Neural cell (in vitro differentiated cells): ENCODE measurements at regions not wholly inside any gene's neighbourhood (a gene's known extent, or its start where the extent isn't known, plus 50 kb on each side); places are given as distances from the start of the nearest gene placed in this dataset.

Source experiments
- H2AFZ ChIP-seq: fragments of 200-600, 300-800 bp; sonication (generic), shearing (Covaris generic); 2 replicates; pipeline ENCODE4 v1.6.0; 2014; ENCODE audit warnings: low read depth, mild to moderate bottlenecking, antibody characterized with exemption, low read length, moderate library complexity
- H3F3A ChIP-seq: fragments of 200-600 bp; shearing (Covaris generic); 2 replicates; pipeline ENCODE4 v1.6.1; 2016; ENCODE audit warnings: mild to moderate bottlenecking, moderate library complexity, mixed read lengths, antibody characterized with exemption, low read length; ENCODE audit not compliant: insufficient read depth, poor library complexity, severe bottlenecking
- H3K27ac ChIP-seq: fragments of 200-600, 300-800 bp; sonication (generic), shearing (Covaris generic); 2 replicates; pipeline ENCODE4 v1.5.1; 2014; ENCODE audit warnings: mild to moderate bottlenecking, low read length, moderate library complexity
- H3K27me3 ChIP-seq: fragments of 300-800, 200-600 bp; sonication (generic), shearing (Covaris generic); 2 replicates; pipeline ENCODE4 v1.6.0; 2014; ENCODE audit warnings: mild to moderate bottlenecking, low read depth, low read length, moderate library complexity; ENCODE audit not compliant: insufficient read depth
- H3K36me3 ChIP-seq: fragments of 300-800, 200-600 bp; sonication (generic), shearing (Covaris generic); 2 replicates; pipeline ENCODE4 v1.5.1; 2014; ENCODE audit warnings: mild to moderate bottlenecking, antibody characterized with exemption, low read length, moderate library complexity; ENCODE audit not compliant: insufficient read depth
- H3K4me2 ChIP-seq: fragments of 300-800, 200-600 bp; sonication (generic), shearing (Covaris generic); 2 replicates; pipeline ENCODE4 v1.6.0; 2014; ENCODE audit warnings: mild to moderate bottlenecking, low read length
- H3K4me3 ChIP-seq: fragments of 300-800, 200-600 bp; sonication (generic), shearing (Covaris generic); 2 replicates; pipeline ENCODE4 v1.5.1; 2014; ENCODE audit warnings: mild to moderate bottlenecking, low read length, moderate library complexity
- H3K79me2 ChIP-seq: fragments of 200-600 bp; shearing (Covaris generic); replicated peaks from 2 replicates; pipeline ENCODE4 v1.6.0; 2014; ENCODE audit warnings: mild to moderate bottlenecking, low read length, moderate library complexity; ENCODE audit not compliant: insufficient read depth
- H3K9ac ChIP-seq: fragments of 300-800, 200-600 bp; sonication (generic), shearing (Covaris generic); 2 replicates; pipeline ENCODE4 v1.6.1; 2016; ENCODE audit warnings: mild to moderate bottlenecking, low read length, mixed read lengths
- H3K9me2 ChIP-seq: fragments of 200-600 bp; shearing (Covaris generic); 2 replicates; pipeline ENCODE4 v1.6.1; 2016; ENCODE audit warnings: mild to moderate bottlenecking, low read length, mixed read lengths; ENCODE audit not compliant: insufficient read depth
- H3K9me3 ChIP-seq: fragments of 200-600, 300-800 bp; sonication (generic), shearing (Covaris generic); 2 replicates; pipeline ENCODE4 v1.6.1; 2016; ENCODE audit warnings: mild to moderate bottlenecking, mixed run types, low read length, moderate library complexity, mixed read lengths
- H4K20me1 ChIP-seq: fragments of 200-600 bp; shearing (Covaris generic); 2 replicates; pipeline ENCODE4 v1.6.1; 2016; ENCODE audit warnings: mild to moderate bottlenecking, mixed run types; ENCODE audit not compliant: insufficient read depth
- CTCF ChIP-seq: fragments of 450-650 bp; IDR thresholded peaks from 2 replicates; pipeline ENCODE4 v1.5.1; 2014; ENCODE audit warnings: antibody characterized with exemption, mild to moderate bottlenecking, moderate library complexity; ENCODE audit not compliant: poor library complexity, severe bottlenecking
- EP300 ChIP-seq: fragments of 450-650 bp; conservative IDR thresholded peaks from 2 replicates; pipeline ENCODE4 v1.6.1; 2014; ENCODE audit warnings: antibody characterized with exemption, mild to moderate bottlenecking, moderate library complexity; ENCODE audit not compliant: poor library complexity, severe bottlenecking
- EZH2 ChIP-seq: fragments of 200-600, 300-800 bp; shearing (Covaris generic), sonication (generic); IDR thresholded peaks from 2 replicates; pipeline ENCODE4 v1.6.1; 2014; ENCODE audit warnings: antibody characterized with exemption, low read length, borderline replicate concordance, mild to moderate bottlenecking; ENCODE audit not compliant: insufficient read depth, poor library complexity, severe bottlenecking
- MXI1 ChIP-seq: fragments of 450-650 bp; conservative IDR thresholded peaks from 2 replicates; pipeline ENCODE4 v1.6.1; 2014; ENCODE audit warnings: antibody characterized with exemption, mild to moderate bottlenecking; ENCODE audit not compliant: poor library complexity, severe bottlenecking
- POLR2AphosphoS5 ChIP-seq: IDR thresholded peaks from 2 replicates; pipeline ENCODE4 v1.6.1; 2012
- RAD21 ChIP-seq: fragments of 450-650 bp; conservative IDR thresholded peaks from 2 replicates; pipeline ENCODE4 v1.6.1; 2014; ENCODE audit warnings: antibody characterized with exemption, mild to moderate bottlenecking, moderate library complexity
- REST ChIP-seq: IDR thresholded peaks from 2 replicates; pipeline ENCODE4 v1.6.1; 2012; ENCODE audit warnings: borderline replicate concordance
- SMC3 ChIP-seq: fragments of 450-650 bp; conservative IDR thresholded peaks from 2 replicates; pipeline ENCODE4 v1.6.1; 2014; ENCODE audit warnings: antibody characterized with exemption, mild to moderate bottlenecking, moderate library complexity; ENCODE audit not compliant: poor library complexity
- TAF1 ChIP-seq: IDR thresholded peaks from 2 replicates; pipeline ENCODE4 v1.6.1; 2012; ENCODE audit warnings: low read depth
- small RNA-seq, 3 experiments: library from RNA; depleted of rRNA; stranded (forward); fragments of <200 nt; gene quantifications; one replicate each; pipeline ENCODE3, GENCODE V24; 2012

- no peaks in the 10 kb centered on the region for H4K20me1 ChIP-seq
- no peaks in the 10 kb centered on the region for H3F3A ChIP-seq
- H3K27ac ChIP-seq, result no peak overlapping the region
- H3K27me3 ChIP-seq, result no peaks in the 10 kb centered on the region
- H3K9me3 ChIP-seq, result no peaks in the 10 kb centered on the region
- no peak overlapping the region for H3K9ac ChIP-seq
- H3K4me2 ChIP-seq, result no peak overlapping the region
- no peak overlapping the region for H2AFZ ChIP-seq
- H3K4me3 ChIP-seq, result no peak overlapping the region
- no peaks in the 10 kb centered on the region for H3K9me2 ChIP-seq
- H3K36me3 ChIP-seq, result no peaks in the 10 kb centered on the region
- TF ChIP-seq TAF1 (no peak), REST (no peak), RAD21 (no peak), POLR2AphosphoS5 (no peak), EP300 (no peak), SMC3 (no peak), EZH2 (no peak), CTCF (no peak), MXI1 (no peak)
- no peaks in the 10 kb centered on the region for H3K79me2 ChIP-seq
Measured at GRCh38 chr17:72068643-72069042, 52.2 kb upstream of the SOX9 start.

- Histone ChIP-seq H4K20me1 (no peaks in the 10 kb centered on the region), H3K4me3 (no peak overlapping the region), H3F3A (no peaks in the 10 kb centered on the region), H3K27ac (no peak overlapping the region), H3K9ac (no peak overlapping the region), H3K9me2 (no peaks in the 10 kb centered on the region), H2AFZ (no peak overlapping the region), H3K79me2 (no peaks in the 10 kb centered on the region), H3K9me3 (no peaks in the 10 kb centered on the region), H3K27me3 (no peaks in the 10 kb centered on the region), H3K4me2 (no peak overlapping the region), H3K36me3 (no peaks in the 10 kb centered on the region)
- TF ChIP-seq RAD21 (no peak), POLR2AphosphoS5 (peak; percentile 40)
Measured at GRCh38 chr17:72069586-72070202, 51.1 kb upstream of the SOX9 start.

Small RNA genes in the stretch of these regions (small RNA-seq; reads per million reads assigned to genes)
- gene RNU7-155P, result 0 reads per million in 3 experiments
